PC-9 (cell line): ENCODE measurements at regions not wholly inside any gene's neighbourhood (a gene's known extent, or its start where the extent isn't known, plus 50 kb on each side); places are given as distances from the start of the nearest gene placed in this dataset.

Source experiments
- CTCF ChIP-seq: fragments of 200-600 bp; sonication (generic); conservative IDR thresholded peaks from 2 replicates; pipeline ENCODE4 v1.6.1; 2017; ENCODE audit warnings: mixed run types, antibody characterized with exemption, mild to moderate bottlenecking, moderate library complexity
- EZH2 ChIP-seq: fragments of 200-600 bp; sonication (generic); IDR thresholded peaks from 2 replicates; pipeline ENCODE4 v1.8.0; 2017; ENCODE audit warnings: antibody characterized with exemption, low read depth

GRCh38 chr1:182128502-182128901 is 67.0 kb upstream of the ZNF648 start:
- TF ChIP-seq CTCF (no peak), EZH2 (no peak)
